Activated B cell treated with CpG ODN at 0.5 μM for 24 hours (primary cell): ENCODE measurements at regions not wholly inside any gene's neighbourhood (a gene's known extent, or its start where the extent isn't known, plus 50 kb on each side); places are given as distances from the start of the nearest gene placed in this dataset.
"Not testable (repeated sequence)": the region's sequence is repeated elsewhere in the genome, so short reads cannot be mapped to it uniquely, and the experiment has no call there.

Experiments used
- ATAC-seq: fragments of 200-7000 bp; cut with Tn5 transposase; one replicate; pipeline ENCODE4 v1.10.0; 2021; ENCODE audit warnings: low read depth, mild to moderate bottlenecking, moderate library complexity
- CTCF ChIA-PET: fragments of 350-600 bp; sonication (Branson Sonifier 250); formaldehyde crosslinking; loops from one replicate; lab custom pipeline; 2021; ENCODE audit warnings: antibody characterized with exemption; lab: Charles Lee
- POLR2A ChIA-PET: fragments of 350-600 bp; sonication (Branson Sonifier 250); formaldehyde crosslinking; loops from one replicate; lab custom pipeline; 2021; ENCODE audit warnings: antibody characterized with exemption; lab: Charles Lee
- DNase-seq: peaks from one replicate; pipeline ENCODE4 v3.0.0; 2022
- H3K27ac Mint-ChIP-seq: one replicate; pipeline ENCODE4 v1.8.0; 2020; ENCODE audit warnings: mixed read lengths
- H3K27me3 Mint-ChIP-seq: one replicate; pipeline ENCODE4 v1.8.0; 2021; ENCODE audit warnings: mixed read lengths
- H3K36me3 Mint-ChIP-seq: one replicate; pipeline ENCODE4 v1.8.0; 2021; ENCODE audit warnings: low read depth, mixed read lengths
- H3K4me1 Mint-ChIP-seq: one replicate; pipeline ENCODE4 v1.8.0; 2021; ENCODE audit warnings: mixed read lengths
- H3K4me3 Mint-ChIP-seq: one replicate; pipeline ENCODE4 v1.8.0; 2020; ENCODE audit warnings: mild to moderate bottlenecking, mixed read lengths
- H3K9me3 Mint-ChIP-seq: one replicate; pipeline ENCODE4 v1.8.0; 2020; ENCODE audit warnings: mixed read lengths
- CTCF ChIP-seq: fragments of 200-600 bp; IDR thresholded peaks from one replicate; pipeline ENCODE4 v1.8.0; 2022; ENCODE audit warnings: antibody characterized with exemption, mild to moderate bottlenecking
- intact Hi-C: fragments of 100-400 bp; cut with micrococcal nuclease; formaldehyde crosslinking; loops from one replicate; pipeline ENCODE4 v1.15.1; 2024

DNA sequence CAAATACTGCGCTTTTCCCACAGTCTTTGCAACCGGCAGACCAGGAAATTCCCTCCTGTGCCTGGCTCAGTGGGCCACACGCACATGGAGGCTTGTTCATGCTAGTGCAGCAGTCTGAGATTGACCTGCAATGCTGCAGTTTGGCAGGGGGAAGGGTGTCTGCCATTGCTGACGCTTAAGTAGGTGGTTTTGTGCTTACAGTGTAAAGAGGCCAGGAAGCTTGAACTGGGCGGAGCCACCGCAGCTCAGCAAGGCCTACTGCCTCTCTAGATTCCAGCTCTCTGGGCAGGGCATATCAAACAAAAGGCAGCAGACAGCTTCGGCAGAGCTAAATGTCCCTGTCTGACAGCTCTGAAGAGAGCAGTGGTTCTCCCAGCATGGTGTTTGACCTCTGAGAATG, 390.5 kb upstream of the TECRL start:
- no peak for ATAC-seq
- H3K9me3 Mint-ChIP-seq: peaks cover 16% of the 10 kb centered on the region
- intact Hi-C loops: no loop called here
- no peak overlapping the region for H3K4me3 Mint-ChIP-seq
- no peak overlapping the region for H3K27ac Mint-ChIP-seq
- no peaks in the 10 kb centered on the region for H3K27me3 Mint-ChIP-seq
- TF ChIP-seq CTCF: no peak
- ChIA-PET POLR2A (no interaction called here), CTCF (no interaction called here)
- no peak for DNase-seq
- H3K36me3 Mint-ChIP-seq: no peaks in the 10 kb centered on the region
- no peaks in the 10 kb centered on the region for H3K4me1 Mint-ChIP-seq

DNA sequence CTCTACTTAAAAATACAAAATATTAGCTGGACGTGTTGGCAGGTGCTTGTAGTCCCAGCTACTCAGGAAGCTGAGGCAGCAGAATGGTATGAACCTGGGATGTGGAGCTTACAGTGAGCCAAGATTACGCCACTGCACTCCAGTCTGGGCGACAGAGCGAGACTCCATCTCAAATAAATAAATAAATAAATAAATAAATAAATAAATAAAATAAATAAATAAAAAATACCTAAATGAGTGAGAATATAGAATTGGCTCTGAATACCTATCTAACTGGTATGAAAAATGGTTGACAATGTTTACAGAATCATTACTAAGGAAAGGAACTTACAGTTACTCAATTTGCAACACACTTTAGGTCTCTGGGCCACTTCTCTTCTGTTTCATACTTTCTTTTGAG, 389.6 kb upstream of the TECRL start:
- CTCF ChIA-PET, POLR2A ChIA-PET, H3K36me3 Mint-ChIP-seq, H3K27ac Mint-ChIP-seq, H3K4me1 Mint-ChIP-seq, ATAC-seq, H3K4me3 Mint-ChIP-seq, intact Hi-C loops, H3K27me3 Mint-ChIP-seq, DNase-seq: not testable (repeated sequence)
- peaks cover 14% of the 10 kb centered on the region for H3K9me3 Mint-ChIP-seq

DNA sequence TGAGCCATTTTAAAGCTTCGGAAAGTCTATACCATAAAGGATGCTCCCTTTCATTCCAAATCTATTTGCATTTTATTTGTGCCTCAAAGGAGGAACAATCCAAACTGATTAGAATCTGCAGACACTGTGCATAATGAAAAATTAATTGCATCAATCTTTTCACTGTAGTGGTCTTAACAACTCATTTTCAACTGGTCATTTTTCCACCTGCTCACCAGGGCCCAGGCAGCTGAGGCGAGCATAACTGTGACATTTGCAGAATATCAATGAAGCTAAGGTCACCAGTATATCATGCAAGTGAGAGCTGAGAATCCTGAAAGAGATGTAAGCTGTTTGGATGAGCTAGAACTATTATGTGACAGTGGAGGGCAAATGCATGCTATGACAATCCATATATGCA, 387.3 kb upstream of the TECRL start:
- ChIA-PET CTCF (no interaction called here), POLR2A (no interaction called here)
- H3K27me3 Mint-ChIP-seq: no peaks in the 10 kb centered on the region
- H3K36me3 Mint-ChIP-seq: no peaks in the 10 kb centered on the region
- peaks cover 3% of the 10 kb centered on the region for H3K9me3 Mint-ChIP-seq
- TF ChIP-seq CTCF: no peak
- no peak overlapping the region for H3K27ac Mint-ChIP-seq
- H3K4me1 Mint-ChIP-seq: no peaks in the 10 kb centered on the region
- intact Hi-C loops: no loop called here
- ATAC-seq: no peak
- H3K4me3 Mint-ChIP-seq: no peak overlapping the region
- no peak for DNase-seq

- intact Hi-C loops: no loop called here
- TF ChIP-seq CTCF: no peak
- POLR2A ChIA-PET: no interaction called here
- no peak for ATAC-seq
- H3K27me3 Mint-ChIP-seq: no peaks in the 10 kb centered on the region
- CTCF ChIA-PET: no interaction called here
- H3K4me3 Mint-ChIP-seq: no peak overlapping the region
- H3K27ac Mint-ChIP-seq: no peak overlapping the region
- H3K9me3 Mint-ChIP-seq: no peaks in the 10 kb centered on the region
- H3K36me3 Mint-ChIP-seq: no peaks in the 10 kb centered on the region
- H3K4me1 Mint-ChIP-seq: no peaks in the 10 kb centered on the region
- no peak for DNase-seq
Measured at GRCh38 chr4:64784125-64784524, 374.9 kb upstream of the TECRL start.

DNA sequence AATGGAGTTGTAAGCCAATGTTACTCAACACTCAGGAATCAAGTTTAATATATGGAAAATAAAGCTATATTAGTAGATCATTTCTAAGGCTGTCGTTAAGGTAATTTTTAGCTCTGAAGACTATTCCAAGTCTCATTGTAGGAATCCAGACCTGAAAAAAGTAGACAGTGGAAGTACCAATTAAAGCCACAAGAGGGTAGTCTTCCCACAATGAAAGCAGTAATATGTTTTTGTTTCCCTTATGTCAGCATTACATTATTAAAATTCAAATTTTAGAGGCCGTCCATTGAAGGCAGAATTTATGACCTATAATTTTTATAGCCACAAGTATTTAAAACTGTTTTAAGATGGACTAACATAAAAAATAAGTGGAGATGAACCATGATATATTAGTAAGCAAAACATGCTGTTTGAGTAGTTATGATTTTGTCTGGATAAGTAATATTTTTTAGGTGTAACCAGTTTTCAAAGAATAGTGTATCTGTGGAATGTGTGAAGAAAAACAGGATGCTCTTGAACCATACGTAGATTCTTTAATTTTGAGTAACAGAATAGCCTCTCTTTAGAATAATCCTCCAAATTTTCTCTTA, 372.6 kb upstream of the TECRL start:
- Mint-ChIP-seq H3K4me1 (no peaks in the 10 kb centered on the region), H3K4me3 (no peak overlapping the region), H3K27me3 (no peaks in the 10 kb centered on the region), H3K27ac (no peak overlapping the region), H3K36me3 (no peaks in the 10 kb centered on the region), H3K9me3 (no peaks in the 10 kb centered on the region)
- TF ChIP-seq CTCF: no peak
- ATAC-seq (no peak), DNase-seq (no peak)
- intact Hi-C loops: no loop called here
- ChIA-PET CTCF (no interaction called here), POLR2A (no interaction called here)

DNA sequence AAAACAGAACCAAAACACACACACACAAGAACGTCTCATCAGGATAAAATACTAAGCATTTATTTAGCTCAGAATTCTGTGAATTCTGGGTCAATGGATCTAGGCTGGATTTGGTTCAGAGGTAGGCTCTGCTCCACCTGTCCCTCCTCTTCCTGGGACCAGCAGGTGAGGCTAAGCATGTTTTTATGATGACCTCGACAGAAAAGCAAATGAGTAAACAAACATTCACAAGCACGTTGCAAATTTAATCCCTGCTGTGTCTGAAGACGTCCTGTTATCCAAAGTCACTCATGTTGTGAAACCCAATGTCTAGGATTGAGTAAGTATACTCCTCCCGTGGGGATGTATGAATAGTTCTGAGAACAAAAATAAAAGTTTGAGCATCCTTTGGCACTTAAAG, 371.4 kb upstream of the TECRL start:
- Mint-ChIP-seq H3K4me1 (no peaks in the 10 kb centered on the region), H3K36me3 (no peaks in the 10 kb centered on the region), H3K27ac (no peak overlapping the region), H3K27me3 (no peaks in the 10 kb centered on the region), H3K9me3 (no peaks in the 10 kb centered on the region), H3K4me3 (no peak overlapping the region)
- ChIA-PET CTCF (interaction anchor here (0.6 kb wide), 1 partner anchor 391 kb away, joined by 3 read pairs; no protein-coding TSS in a partner anchor), POLR2A (no interaction called here)
- no peak for TF ChIP-seq CTCF
- intact Hi-C loops: no loop called here
- ATAC-seq (no peak), DNase-seq (no peak)
